ENCODE measurements at regions not wholly inside any gene's neighbourhood (a gene's known extent, or its start where the extent isn't known, plus 50 kb on each side); places are given as distances from the start of the nearest gene placed in this dataset.

- H3K9me3 Mint-ChIP-seq = peaks cover 0 to 2% of the 10 kb centered on the region in 2 experiments; a peak in 2 of 5 replicates
- no peak for DNase-seq
- H3K4ac ChIP-seq (ENCODE audit: low read depth, low read length) = no peak overlapping the region
- no peaks in the 10 kb centered on the region for H3K27me3 Mint-ChIP-seq (ENCODE audit: low read depth)
- no peaks in the 10 kb centered on the region for H3K36me3 Mint-ChIP-seq (ENCODE audit: insufficient read depth in 1 of 3, low read depth in 3 of 3)
- no peaks in the 10 kb centered on the region for H3K4me1 ChIP-seq (ENCODE audit: insufficient read depth, low read length)
- no peaks in the 10 kb centered on the region for H3K79me1 ChIP-seq (ENCODE audit: insufficient read depth, low read depth, low read length, poor library complexity, severe bottlenecking)
- H3T11ph ChIP-seq (ENCODE audit: low read length) = no peak overlapping the region
- no peak for TF ChIP-seq CTCF (conservative IDR thresholded peaks at IDR 0.05)
- no peaks in the 10 kb centered on the region for H3K27me3 ChIP-seq (ENCODE audit: insufficient read depth, low read length)
- no peak overlapping the region for H2BK15ac ChIP-seq (ENCODE audit: low read depth, low read length)
- no peak overlapping the region for H3K9ac ChIP-seq (ENCODE audit: extremely low read depth, insufficient read length, low read length)
- peaks cover 6 to 16% of the 10 kb centered on the region in 2 experiments; a peak in 3 of 4 replicates for H3K4me1 Mint-ChIP-seq
- no peaks in the 10 kb centered on the region for H3K79me2 ChIP-seq (ENCODE audit: insufficient read depth, low read length)
- H2BK120ac ChIP-seq (ENCODE audit: low read depth, low read length, poor library complexity, severe bottlenecking) = no peak overlapping the region
- no peak overlapping the region for H2BK12ac ChIP-seq (ENCODE audit: insufficient read length, low read depth, low read length)
- H3K23ac ChIP-seq (ENCODE audit: insufficient read length, low read depth, low read length) = no peak overlapping the region
- H3K9me3 ChIP-seq (ENCODE audit: control insufficient read depth, low read depth, low read length) = no peaks in the 10 kb centered on the region
- H3K14ac ChIP-seq (ENCODE audit: insufficient read depth, low read length) = no peak overlapping the region
- no peaks in the 10 kb centered on the region for H3K23me2 ChIP-seq (ENCODE audit: insufficient read length, low read depth, low read length, poor library complexity, severe bottlenecking)
- WGBS (ENCODE audit: extremely low coverage, insufficient read length, low lambda C conversion rate) = no CpG with 5 or more reads among the region's 2 CpGs
- no peak overlapping the region for H3K4me2 ChIP-seq (ENCODE audit: insufficient read depth, insufficient read length, low read length)
- no peaks in the 10 kb centered on the region for H4K20me1 ChIP-seq (ENCODE audit: control insufficient read depth, insufficient read depth, insufficient read length)
- H3K18ac ChIP-seq (ENCODE audit: insufficient read length, low read depth, low read length) = no peak overlapping the region
- no peak overlapping the region for H3K27ac Mint-ChIP-seq
- H3K4me3 Mint-ChIP-seq = no peak overlapping the region
- H2AFZ ChIP-seq (ENCODE audit: low read length) = no peak overlapping the region
- no peak overlapping the region for H4K8ac ChIP-seq (replicated peaks; ENCODE audit: insufficient read length, low read depth, low read length)
- no peak overlapping the region for H3K56ac ChIP-seq (ENCODE audit: insufficient read length, low read depth, low read length)
- no peak overlapping the region for H4K5ac ChIP-seq (ENCODE audit: insufficient read length, low read depth, low read length)
- H3K27ac ChIP-seq (ENCODE audit: insufficient read length, low read depth, low read length) = no peak overlapping the region
- no peak overlapping the region for H4K91ac ChIP-seq (ENCODE audit: insufficient read length, low read depth, low read length)
- H2BK20ac ChIP-seq (ENCODE audit: low read depth, low read length, poor library complexity, severe bottlenecking) = no peak overlapping the region
- H2BK5ac ChIP-seq (ENCODE audit: insufficient read length, low read length) = no peak overlapping the region
- H2AK5ac ChIP-seq (ENCODE audit: insufficient read length, low read length) = no peak overlapping the region
Observed at GRCh38 chr18:10295751-10296150, 158.7 kb upstream of the APCDD1 start.

All from H9 (cell line).